Right lobe of liver (tissue), 6 donors: ENCODE measurements at regions not wholly inside any gene's neighbourhood (a gene's known extent, or its start where the extent isn't known, plus 50 kb on each side); places are given as distances from the start of the nearest gene placed in this dataset.

ENCODE experiments used
- ATAC-seq, 4 donors: fragments of 200-7000 bp; cut with Tn5 transposase; one replicate each; pipeline ENCODE4 v1.9.1; 2020; ENCODE audit warnings: mild to moderate bottlenecking in 4 of 4, moderate library complexity in 4 of 4
- DNase-seq, 3 donors: peaks; one replicate each; pipeline ENCODE4 v3.0.0-alpha.2; 2020
- H3K27ac ChIP-seq, 3 donors: fragments of 200-600 bp; one replicate each; pipeline ENCODE4 v1.8.0; 2022
- H3K27me3 ChIP-seq, 2 donors: fragments of 200-600 bp; one replicate each; pipeline ENCODE4 v1.8.0; 2022
- H3K36me3 ChIP-seq, 4 donors: fragments of 200-600 bp; sonication (generic) in 1 of 4; one replicate each; pipeline versions ENCODE4 v1.5.1 to v1.8.0; 2017 to 2022; ENCODE audit warnings: control low read depth in 1 of 4
- H3K4me1 ChIP-seq, 4 donors: fragments of 200-600 bp; sonication (generic) in 1 of 4; one replicate each; pipeline versions ENCODE4 v1.5.1 to v1.8.0; 2017 to 2022; ENCODE audit warnings: control low read depth in 1 of 4
- H3K4me3 ChIP-seq, 3 donors: fragments of 200-600 bp; one replicate each; pipeline ENCODE4 v1.8.0; 2022
- H3K9me3 ChIP-seq, 4 donors: fragments of 200-600 bp; sonication (generic) in 1 of 4; one replicate each; pipeline versions ENCODE4 v1.5.1 to v1.8.0; 2017 to 2022; ENCODE audit warnings: control low read depth in 1 of 4
- CTCF ChIP-seq, 4 donors: fragments of 200-600 bp in 3 of 4; fragments of 450-650 bp in 1 of 4; IDR thresholded peaks; one replicate each; pipeline versions ENCODE4 v1.5.1 to v1.8.0; 2016 to 2022; ENCODE audit warnings: antibody characterized with exemption in 4 of 4, mild to moderate bottlenecking in 2 of 4
- POLR2A ChIP-seq: fragments of 450-650 bp; IDR thresholded peaks from one replicate; pipeline ENCODE4 v1.6.1; 2017; ENCODE audit warnings: antibody characterized with exemption, mild to moderate bottlenecking
- WGBS: methylation state at CpG from one replicate; pipeline ENCODE4 v1.1.6; 2018; ENCODE audit warnings: low coverage, low lambda C conversion rate; ENCODE audit not compliant: insufficient coverage; ENCODE audit errors: missing lambda C conversion rate; 5-methylcytosine and 5-hydroxymethylcytosine counted together
- intact Hi-C, 2 donors: fragments of 100-400 bp; cut with DNase I; formaldehyde crosslinking; loops; one replicate each; pipeline versions ENCODE4 v1.11.2 to v1.14.1; 2022
- donor health status: DM: no; HTN: yes; CAD: no.
- donor health status: DM: no; HTN: no; CAD: no.
- donor health status: DM: no; HTN: no; CAD: no.
- donor health status: DM: no; HTN: yes; CAD: no.
- donor health status: DM: no; HTN: yes; CAD: no.

- Histone ChIP-seq H3K4me1 (no peaks in the 10 kb centered on the region), H3K27me3 (no peaks in the 10 kb centered on the region), H3K9me3 (no peaks in the 10 kb centered on the region), H3K4me3 (no peak overlapping the region), H3K27ac (no peak overlapping the region), H3K36me3 (no peaks in the 10 kb centered on the region)
- TF ChIP-seq CTCF (IDR thresholded peaks at IDR 0.05) (no peak), POLR2A (no peak)
- DNase-seq (no peak), ATAC-seq (no peak)
- intact Hi-C loops = no loop called here
- WGBS = 81% methylated on average over 3 of the region's 4 CpGs
Measured at GRCh38 chr2:221050020-221050795, 521.9 kb downstream of the EPHA4 start.

- intact Hi-C loops = no loop called here
- no peak for DNase-seq
- Histone ChIP-seq H3K27ac (no peak overlapping the region), H3K27me3 (no peaks in the 10 kb centered on the region), H3K4me3 (no peak overlapping the region), H3K4me1 (no peaks in the 10 kb centered on the region), H3K9me3 (no peaks in the 10 kb centered on the region), H3K36me3 (no peaks in the 10 kb centered on the region)
- 46% methylated on average over 5 of the region's 8 CpGs for WGBS
- TF ChIP-seq CTCF (IDR thresholded peaks at IDR 0.05) (no peak), POLR2A (no peak)
- ATAC-seq = no peak
Measured at GRCh38 chr2:221051162-221051561, 520.9 kb downstream of the EPHA4 start.

GRCh38 chr2:221060376-221060775 is 511.7 kb downstream of the EPHA4 start:
- intact Hi-C loops = no loop called here
- H3K36me3 ChIP-seq = no peaks in the 10 kb centered on the region
- no peaks in the 10 kb centered on the region for H3K27me3 ChIP-seq
- H3K9me3 ChIP-seq = no peaks in the 10 kb centered on the region
- ATAC-seq (no peak), DNase-seq (no peak)
- H3K4me1 ChIP-seq = no peaks in the 10 kb centered on the region
- no peak overlapping the region for H3K4me3 ChIP-seq
- TF ChIP-seq POLR2A = no peak
- TF ChIP-seq CTCF (IDR thresholded peaks at IDR 0.05) = no peak
- H3K27ac ChIP-seq = no peak overlapping the region

GRCh38 chr2:221063568-221063967 is 508.5 kb downstream of the EPHA4 start:
- H3K4me1 ChIP-seq = no peaks in the 10 kb centered on the region
- no peak overlapping the region for H3K4me3 ChIP-seq
- no peaks in the 10 kb centered on the region for H3K36me3 ChIP-seq
- intact Hi-C loops = no loop called here
- no peak for DNase-seq
- no peak for TF ChIP-seq CTCF (IDR thresholded peaks at IDR 0.05)
- no peak for TF ChIP-seq POLR2A
- 61% methylated on average over 3 of the region's 3 CpGs for WGBS
- no peak overlapping the region for H3K27ac ChIP-seq
- ATAC-seq = no peak
- no peaks in the 10 kb centered on the region for H3K9me3 ChIP-seq
- no peaks in the 10 kb centered on the region for H3K27me3 ChIP-seq
